G401 (cell line): ENCODE measurements at regions not wholly inside any gene's neighbourhood (a gene's known extent, or its start where the extent isn't known, plus 50 kb on each side); places are given as distances from the start of the nearest gene placed in this dataset.

Experiments used
- DNase-seq: peaks from one replicate; pipeline ENCODE4 v3.0.0-alpha.2; 2015; ENCODE audit warnings: low spot score
- in situ Hi-C: cut with HindIII; loops from 2 replicates; pipeline ENCODE4 v1.10.0; 2016; ENCODE audit warnings: low sequenced_read_pairs, mixed read lengths

GRCh38 chr5:167861129-167861927, 430.1 kb upstream of the WWC1 start:
- in situ Hi-C loops = no loop called here

GRCh38 chr5:167861928-167862426, 429.5 kb upstream of the WWC1 start:
- in situ Hi-C loops = no loop called here
- DNase-seq = no peak

More at GRCh38 chr5:167861129-167861927, 430.1 kb upstream of the WWC1 start:
- DNase-seq = peak; percentile 69

DNA sequence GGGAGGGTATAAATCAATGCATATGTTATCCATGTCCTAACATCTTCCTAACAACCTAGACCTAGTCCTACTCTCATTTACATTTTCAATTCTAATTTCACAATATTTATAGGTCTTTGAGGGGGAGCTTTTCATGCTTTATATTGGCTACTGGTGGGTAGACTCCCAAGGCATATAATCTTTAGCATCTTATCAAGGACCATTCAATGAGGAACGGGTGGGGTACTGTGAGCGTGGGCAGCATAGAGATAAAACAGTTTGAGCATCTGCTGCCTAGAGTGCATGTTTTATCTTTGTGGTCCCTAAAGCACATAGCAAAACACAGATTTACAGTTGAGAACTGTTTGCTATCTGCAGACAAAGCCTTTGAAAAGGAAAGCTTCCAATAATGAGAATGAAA, 427.6 kb upstream of the WWC1 start:
- DNase-seq = no peak
- in situ Hi-C loops = no loop called here

DNA sequence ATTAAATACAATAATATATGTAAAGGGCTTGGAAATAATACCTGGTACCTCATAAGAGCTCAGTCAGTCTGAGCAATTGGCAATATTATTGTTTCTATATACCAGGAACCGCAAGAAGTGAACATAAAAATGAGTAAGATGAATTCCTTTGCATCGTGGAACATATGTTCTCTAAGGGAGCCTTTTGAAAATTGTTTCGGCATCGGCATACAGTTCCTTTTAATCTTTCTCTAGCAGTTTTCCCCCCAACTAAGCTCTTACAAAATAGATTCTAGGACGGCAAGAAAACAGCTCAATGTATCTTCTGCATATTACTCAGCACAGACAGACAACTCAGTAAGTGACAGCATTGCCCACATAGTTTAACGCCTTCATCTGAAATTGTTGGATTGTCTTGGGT, 426.6 kb upstream of the WWC1 start:
- in situ Hi-C loops = no loop called here

DNA sequence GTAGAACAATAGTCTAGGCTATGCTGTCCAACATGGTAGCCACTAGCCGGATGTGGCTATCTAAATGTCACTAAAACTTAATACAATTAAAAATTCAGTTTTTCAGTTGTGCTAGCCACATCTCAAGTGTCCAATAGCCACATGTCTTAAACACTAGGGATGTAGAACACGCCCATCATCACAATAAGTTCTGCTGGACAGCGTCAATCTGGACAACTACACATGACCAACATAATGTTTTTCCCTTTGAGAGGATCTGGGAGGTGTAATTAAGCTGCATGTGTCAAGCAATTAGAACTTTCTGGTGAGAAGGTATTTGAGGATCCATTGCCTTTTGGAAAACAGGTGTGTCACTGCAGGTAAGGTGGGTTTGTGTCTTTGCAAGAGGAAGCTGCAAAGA, 424.6 kb upstream of the WWC1 start:
- in situ Hi-C loops = no loop called here
- DNase-seq = no peak

More for the DNA sequence above, 426.6 kb upstream of the WWC1 start:
- DNase-seq = no peak

GRCh38 chr5:167867281-167867680, 424.2 kb upstream of the WWC1 start:
- in situ Hi-C loops = no loop called here
- DNase-seq = no peak

GRCh38 chr5:167869125-167869524, 422.3 kb upstream of the WWC1 start:
- in situ Hi-C loops = no loop called here
- no peak for DNase-seq

GRCh38 chr5:167870055-167870454, 421.4 kb upstream of the WWC1 start:
- in situ Hi-C loops = no loop called here
- no peak for DNase-seq

DNA sequence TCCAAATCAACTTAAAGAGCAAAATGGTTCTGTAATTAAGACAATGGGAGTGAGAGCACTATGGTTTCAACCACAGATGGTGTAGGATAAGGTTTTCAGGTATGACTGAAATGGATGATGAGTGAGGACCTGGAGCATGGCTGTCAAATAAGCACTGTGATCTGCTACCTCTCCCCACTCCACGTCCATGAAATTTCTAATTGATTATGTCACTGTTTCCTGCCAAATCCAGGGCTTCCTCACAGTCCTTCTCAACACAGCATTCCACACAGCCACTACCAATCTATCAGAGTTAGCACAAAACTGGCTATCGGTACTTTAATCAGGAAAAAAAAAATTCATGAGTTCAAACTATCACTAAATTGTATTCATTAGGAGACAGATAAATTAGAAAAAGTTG, 420.4 kb upstream of the WWC1 start:
- in situ Hi-C loops = no loop called here
- DNase-seq = no peak

- DNase-seq = no peak
- in situ Hi-C loops = no loop called here
Observed at GRCh38 chr5:167872791-167873190, 418.7 kb upstream of the WWC1 start.

- DNase-seq = no peak
- in situ Hi-C loops = no loop called here
Observed at GRCh38 chr5:167877114-167877722, 414.2 kb upstream of the WWC1 start.

DNA sequence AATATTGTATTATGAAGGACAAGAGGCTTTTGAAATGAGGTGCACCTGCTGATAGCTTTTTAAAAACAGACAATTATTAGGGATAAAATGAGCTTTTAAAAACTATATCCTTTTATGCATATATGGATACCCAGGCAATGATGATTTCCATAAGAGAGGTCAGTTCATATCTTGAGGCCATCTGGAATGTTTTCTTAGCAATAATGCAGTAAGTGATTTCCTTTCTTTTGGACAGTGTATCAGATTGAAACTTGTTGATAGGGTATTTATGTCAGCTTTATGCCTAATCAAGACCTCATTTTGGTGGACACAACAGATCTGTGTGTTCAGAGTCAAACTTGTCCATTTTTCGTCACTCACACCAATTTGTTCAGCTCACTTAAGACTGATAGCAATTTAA, 413.5 kb upstream of the WWC1 start:
- no peak for DNase-seq
- in situ Hi-C loops = no loop called here

GRCh38 chr5:167880420-167880819, 411.0 kb upstream of the WWC1 start:
- in situ Hi-C loops = no loop called here
- no peak for DNase-seq

- in situ Hi-C loops = no loop called here
- no peak for DNase-seq
Observed at GRCh38 chr5:167881041-167881440, 410.4 kb upstream of the WWC1 start.

- no peak for DNase-seq
- in situ Hi-C loops = no loop called here
Observed at GRCh38 chr5:167886196-167886595, 405.2 kb upstream of the WWC1 start.

DNA sequence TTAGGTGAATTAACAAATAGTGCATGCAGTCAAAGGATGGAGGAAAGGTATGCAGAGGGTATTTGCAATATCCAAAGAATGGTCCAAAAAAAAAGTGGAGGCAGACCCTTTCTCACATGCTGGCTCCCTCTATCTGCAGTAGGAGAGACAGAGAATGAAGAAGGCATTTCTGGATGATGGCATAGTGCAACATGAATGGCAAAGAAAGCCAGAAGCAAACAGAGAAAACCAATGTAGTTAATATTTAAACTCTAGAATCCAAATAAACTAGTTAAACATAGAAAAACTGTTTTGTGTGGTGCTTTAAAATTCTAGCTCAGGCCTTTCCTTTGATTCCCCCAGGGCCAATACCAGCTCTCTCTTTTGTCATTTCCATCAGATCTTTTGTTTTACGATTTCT, 403.1 kb upstream of the WWC1 start:
- no peak for DNase-seq
- in situ Hi-C loops = no loop called here

DNA sequence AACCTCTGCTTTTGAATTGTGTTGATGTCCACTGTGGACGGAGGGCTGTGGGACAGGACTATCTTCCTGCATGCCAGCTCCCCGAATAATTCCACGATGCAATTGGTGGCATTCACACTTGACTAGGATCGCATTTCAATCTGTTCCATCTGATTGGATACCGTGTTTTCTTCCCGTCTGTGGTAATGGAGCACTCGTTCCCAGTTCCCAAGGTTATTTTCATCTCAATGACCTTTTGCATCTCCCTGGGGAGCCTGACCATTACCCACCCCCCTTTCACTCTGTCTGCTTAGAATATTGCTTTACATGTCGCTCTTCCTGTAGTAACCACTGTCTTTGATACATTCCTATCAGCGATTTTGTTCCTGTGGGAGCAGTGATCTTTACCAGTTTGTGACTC, 402.2 kb upstream of the WWC1 start:
- DNase-seq = no peak
- in situ Hi-C loops = no loop called here

GRCh38 chr5:167892352-167893115, 398.9 kb upstream of the WWC1 start:
- in situ Hi-C loops = no loop called here
- DNase-seq = no peak

- in situ Hi-C loops = no loop called here
Observed at GRCh38 chr5:167893271-167893670, 398.2 kb upstream of the WWC1 start.

More at GRCh38 chr5:167893271-167893670, 398.2 kb upstream of the WWC1 start:
- no peak for DNase-seq
